ENCODE measurements at regions not wholly inside any gene's neighbourhood (a gene's known extent, or its start where the extent isn't known, plus 50 kb on each side); places are given as distances from the start of the nearest gene placed in this dataset.

GRCh38 chr20:24273251-24273650 is 196.2 kb upstream of the SYNDIG1 start:
- H3K27me3 ChIP-seq (ENCODE audit: control insufficient read depth, insufficient read depth, low read length) = no peaks in the 10 kb centered on the region
- H3K27ac ChIP-seq (ENCODE audit: low read depth, low read length) = no peak overlapping the region
- TF ChIP-seq, protein P1, sequence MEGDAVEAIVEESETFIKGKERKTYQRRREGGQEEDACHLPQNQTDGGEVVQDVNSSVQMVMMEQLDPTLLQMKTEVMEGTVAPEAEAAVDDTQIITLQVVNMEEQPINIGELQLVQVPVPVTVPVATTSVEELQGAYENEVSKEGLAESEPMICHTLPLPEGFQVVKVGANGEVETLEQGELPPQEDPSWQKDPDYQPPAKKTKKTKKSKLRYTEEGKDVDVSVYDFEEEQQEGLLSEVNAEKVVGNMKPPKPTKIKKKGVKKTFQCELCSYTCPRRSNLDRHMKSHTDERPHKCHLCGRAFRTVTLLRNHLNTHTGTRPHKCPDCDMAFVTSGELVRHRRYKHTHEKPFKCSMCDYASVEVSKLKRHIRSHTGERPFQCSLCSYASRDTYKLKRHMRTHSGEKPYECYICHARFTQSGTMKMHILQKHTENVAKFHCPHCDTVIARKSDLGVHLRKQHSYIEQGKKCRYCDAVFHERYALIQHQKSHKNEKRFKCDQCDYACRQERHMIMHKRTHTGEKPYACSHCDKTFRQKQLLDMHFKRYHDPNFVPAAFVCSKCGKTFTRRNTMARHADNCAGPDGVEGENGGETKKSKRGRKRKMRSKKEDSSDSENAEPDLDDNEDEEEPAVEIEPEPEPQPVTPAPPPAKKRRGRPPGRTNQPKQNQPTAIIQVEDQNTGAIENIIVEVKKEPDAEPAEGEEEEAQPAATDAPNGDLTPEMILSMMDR (IDR thresholded peaks at IDR 0.05; ENCODE audit: low read depth, low read length) = no peak
- ChIA-PET CTCF (no interaction called here), POLR2A (no interaction called here)
- DNase-seq (ENCODE audit: low read depth, low spot score) = no peak
- no peak overlapping the region for H3K4me3 ChIP-seq (ENCODE audit: low read depth, low read length)
- no peaks in the 10 kb centered on the region for H3K9me3 ChIP-seq (ENCODE audit: control insufficient read depth, insufficient read depth, low read length)

DNA sequence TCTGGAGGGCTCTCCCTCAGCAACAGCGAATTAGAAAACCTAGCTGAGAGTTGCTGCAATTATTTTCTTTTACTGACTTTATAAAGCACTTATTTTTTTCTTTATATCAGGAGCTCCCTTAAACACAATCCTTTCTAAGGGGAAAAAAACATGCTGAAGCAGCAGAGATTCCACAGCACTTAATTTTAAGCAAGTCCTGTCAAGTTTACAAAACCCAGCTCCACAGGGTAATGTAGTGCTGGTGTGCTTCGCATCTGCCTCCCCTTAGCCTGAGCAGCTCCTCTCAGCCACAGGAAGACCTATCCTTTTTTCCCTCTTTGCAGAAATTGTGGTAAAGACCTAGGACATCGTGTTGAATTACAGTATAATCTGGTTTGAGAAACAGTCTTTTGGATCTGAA is 208.1 kb upstream of the SYNDIG1 start:
- CTCF ChIA-PET = no interaction called here
- no peaks in the 10 kb centered on the region for H3K27me3 ChIP-seq (ENCODE audit: control insufficient read depth, insufficient read depth, low read length)
- H3K27ac ChIP-seq (ENCODE audit: low read depth, low read length) = no peak overlapping the region
- H3K9me3 ChIP-seq (ENCODE audit: control insufficient read depth, insufficient read depth, low read length) = no peaks in the 10 kb centered on the region
- DNase-seq (ENCODE audit: low read depth, low spot score) = no peak
- POLR2A ChIA-PET = no interaction called here
- no peak overlapping the region for H3K4me3 ChIP-seq (ENCODE audit: low read depth, low read length)
- TF ChIP-seq, protein P1 (IDR thresholded peaks at IDR 0.05; ENCODE audit: low read depth, low read length) = no peak

DNA sequence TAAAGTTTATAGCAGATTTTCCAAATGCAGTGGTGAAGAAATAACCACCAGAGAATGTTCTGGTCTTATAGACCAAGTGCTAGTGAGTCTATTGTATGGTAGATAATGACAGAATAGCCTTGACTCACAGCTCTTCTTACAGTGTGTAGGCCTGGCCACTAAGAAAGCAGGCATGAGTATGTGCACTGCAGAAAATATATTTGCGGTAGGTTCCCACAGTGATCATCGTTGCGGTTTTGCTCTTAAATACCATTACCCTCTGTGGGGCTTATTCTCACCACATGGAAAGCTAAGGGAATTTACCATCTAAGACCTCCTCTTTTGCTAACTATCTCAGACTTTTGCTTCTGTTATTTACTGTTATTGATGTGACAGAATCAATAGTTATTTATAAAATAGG is 212.3 kb upstream of the SYNDIG1 start:
- ChIA-PET POLR2A (no interaction called here), CTCF (no interaction called here)
- TF ChIP-seq, protein P1 (IDR thresholded peaks at IDR 0.05; ENCODE audit: low read depth, low read length) = no peak
- Histone ChIP-seq H3K27me3 (ENCODE audit: control insufficient read depth, insufficient read depth, low read length) (no peaks in the 10 kb centered on the region), H3K27ac (ENCODE audit: low read depth, low read length) (no peak overlapping the region), H3K4me3 (ENCODE audit: low read depth, low read length) (no peak overlapping the region), H3K9me3 (ENCODE audit: control insufficient read depth, insufficient read depth, low read length) (no peaks in the 10 kb centered on the region)
- DNase-seq (ENCODE audit: low read depth, low spot score) = no peak

DNA sequence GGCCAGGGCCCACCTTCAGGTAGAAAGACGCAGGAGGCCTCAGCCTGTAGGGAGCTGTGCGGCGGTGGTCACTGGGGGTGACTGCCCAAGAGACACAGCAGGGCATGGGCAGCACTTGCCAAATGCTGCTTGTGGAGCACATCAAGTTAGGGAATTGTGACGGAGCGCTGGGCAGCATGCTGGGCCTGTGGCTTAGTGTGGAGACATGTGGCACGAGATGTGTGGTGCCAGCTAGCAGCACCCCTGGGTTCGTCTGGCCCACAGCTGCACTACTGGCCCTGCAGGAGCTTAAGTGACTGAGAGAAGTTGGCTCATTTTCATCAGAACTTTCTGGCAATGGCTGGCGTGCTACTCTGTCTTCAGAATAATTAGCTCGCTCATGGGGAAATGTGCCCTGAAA is 213.1 kb upstream of the SYNDIG1 start:
- TF ChIP-seq, protein P1 (IDR thresholded peaks at IDR 0.05; ENCODE audit: low read depth, low read length) = no peak
- CTCF ChIA-PET = no interaction called here
- POLR2A ChIA-PET = no interaction called here
- Histone ChIP-seq H3K4me3 (ENCODE audit: low read depth, low read length) (no peak overlapping the region), H3K27me3 (ENCODE audit: control insufficient read depth, insufficient read depth, low read length) (no peaks in the 10 kb centered on the region), H3K9me3 (ENCODE audit: control insufficient read depth, insufficient read depth, low read length) (no peaks in the 10 kb centered on the region), H3K27ac (ENCODE audit: low read depth, low read length) (no peak overlapping the region)
- DNase-seq (ENCODE audit: low read depth, low spot score) = no peak

DNA sequence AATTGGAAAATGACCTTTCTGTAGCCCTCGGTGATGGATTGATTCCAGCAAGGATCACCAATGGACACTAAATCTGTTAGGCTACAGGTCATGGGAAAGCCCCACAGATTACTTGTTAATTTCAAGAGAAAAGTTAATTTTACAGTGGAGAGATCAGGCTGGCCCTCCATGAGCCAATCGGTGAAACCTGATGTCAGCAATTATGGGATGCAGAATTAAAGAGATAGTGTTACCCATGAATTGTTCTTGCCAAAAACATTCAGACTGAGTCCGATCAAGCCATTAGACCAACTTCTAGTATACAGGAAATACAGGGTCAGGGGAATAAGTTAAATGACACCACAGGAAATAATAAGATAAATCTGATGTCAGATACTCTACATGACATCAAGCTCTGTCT is 214.9 kb upstream of the SYNDIG1 start:
- DNase-seq (ENCODE audit: low read depth, low spot score) = no peak
- ChIA-PET POLR2A (no interaction called here), CTCF (no interaction called here)
- H3K9me3 ChIP-seq (ENCODE audit: control insufficient read depth, insufficient read depth, low read length) = no peaks in the 10 kb centered on the region
- H3K27me3 ChIP-seq (ENCODE audit: control insufficient read depth, insufficient read depth, low read length) = no peaks in the 10 kb centered on the region
- no peak overlapping the region for H3K27ac ChIP-seq (ENCODE audit: low read depth, low read length)
- TF ChIP-seq, protein P1 (IDR thresholded peaks at IDR 0.05; ENCODE audit: low read depth, low read length) = no peak
- H3K4me3 ChIP-seq (ENCODE audit: low read depth, low read length) = no peak overlapping the region
